ENCODE measurements at regions not wholly inside any gene's neighbourhood (a gene's known extent, or its start where the extent isn't known, plus 50 kb on each side); places are given as distances from the start of the nearest gene placed in this dataset.

DNA sequence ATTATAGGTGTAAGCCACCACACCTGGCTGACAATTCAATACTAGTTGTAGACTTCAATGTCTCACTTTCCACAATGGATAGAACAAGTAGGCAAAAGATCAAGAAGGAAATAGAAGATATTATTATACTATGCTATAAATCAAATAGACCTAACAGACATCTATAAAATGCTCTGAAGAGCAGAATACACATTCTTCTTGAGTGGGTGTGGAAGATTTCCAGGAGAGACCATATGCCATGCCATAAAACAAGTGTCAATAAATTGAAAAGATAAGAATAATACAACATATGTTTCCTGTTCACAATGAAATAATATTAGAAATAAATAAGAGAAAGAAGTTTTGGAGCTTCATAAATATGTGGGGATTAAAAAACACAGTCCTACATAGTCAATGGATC, 179.3 kb upstream of the AMOT start:
- Histone ChIP-seq H3K4me3 (replicated peaks; ENCODE audit: insufficient read depth, low read length) (no peak overlapping the region), H3K27me3 (ENCODE audit: insufficient read depth, poor library complexity, severe bottlenecking) (no peaks in the 10 kb centered on the region), H3K27ac (replicated peaks) (no peak overlapping the region)
- TF ChIP-seq, protein P1, sequence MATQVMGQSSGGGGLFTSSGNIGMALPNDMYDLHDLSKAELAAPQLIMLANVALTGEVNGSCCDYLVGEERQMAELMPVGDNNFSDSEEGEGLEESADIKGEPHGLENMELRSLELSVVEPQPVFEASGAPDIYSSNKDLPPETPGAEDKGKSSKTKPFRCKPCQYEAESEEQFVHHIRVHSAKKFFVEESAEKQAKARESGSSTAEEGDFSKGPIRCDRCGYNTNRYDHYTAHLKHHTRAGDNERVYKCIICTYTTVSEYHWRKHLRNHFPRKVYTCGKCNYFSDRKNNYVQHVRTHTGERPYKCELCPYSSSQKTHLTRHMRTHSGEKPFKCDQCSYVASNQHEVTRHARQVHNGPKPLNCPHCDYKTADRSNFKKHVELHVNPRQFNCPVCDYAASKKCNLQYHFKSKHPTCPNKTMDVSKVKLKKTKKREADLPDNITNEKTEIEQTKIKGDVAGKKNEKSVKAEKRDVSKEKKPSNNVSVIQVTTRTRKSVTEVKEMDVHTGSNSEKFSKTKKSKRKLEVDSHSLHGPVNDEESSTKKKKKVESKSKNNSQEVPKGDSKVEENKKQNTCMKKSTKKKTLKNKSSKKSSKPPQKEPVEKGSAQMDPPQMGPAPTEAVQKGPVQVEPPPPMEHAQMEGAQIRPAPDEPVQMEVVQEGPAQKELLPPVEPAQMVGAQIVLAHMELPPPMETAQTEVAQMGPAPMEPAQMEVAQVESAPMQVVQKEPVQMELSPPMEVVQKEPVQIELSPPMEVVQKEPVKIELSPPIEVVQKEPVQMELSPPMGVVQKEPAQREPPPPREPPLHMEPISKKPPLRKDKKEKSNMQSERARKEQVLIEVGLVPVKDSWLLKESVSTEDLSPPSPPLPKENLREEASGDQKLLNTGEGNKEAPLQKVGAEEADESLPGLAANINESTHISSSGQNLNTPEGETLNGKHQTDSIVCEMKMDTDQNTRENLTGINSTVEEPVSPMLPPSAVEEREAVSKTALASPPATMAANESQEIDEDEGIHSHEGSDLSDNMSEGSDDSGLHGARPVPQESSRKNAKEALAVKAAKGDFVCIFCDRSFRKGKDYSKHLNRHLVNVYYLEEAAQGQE (IDR thresholded peaks at IDR 0.05; ENCODE audit: insufficient replicate concordance, low read depth), result no peak
- TF ChIP-seq GABPA (IDR thresholded peaks at IDR 0.05; ENCODE audit: low read depth), result no peak
- TF ChIP-seq SPI1 (IDR thresholded peaks at IDR 0.05; ENCODE audit: borderline replicate concordance, low read depth), result no peak
- TF ChIP-seq, protein P2, sequence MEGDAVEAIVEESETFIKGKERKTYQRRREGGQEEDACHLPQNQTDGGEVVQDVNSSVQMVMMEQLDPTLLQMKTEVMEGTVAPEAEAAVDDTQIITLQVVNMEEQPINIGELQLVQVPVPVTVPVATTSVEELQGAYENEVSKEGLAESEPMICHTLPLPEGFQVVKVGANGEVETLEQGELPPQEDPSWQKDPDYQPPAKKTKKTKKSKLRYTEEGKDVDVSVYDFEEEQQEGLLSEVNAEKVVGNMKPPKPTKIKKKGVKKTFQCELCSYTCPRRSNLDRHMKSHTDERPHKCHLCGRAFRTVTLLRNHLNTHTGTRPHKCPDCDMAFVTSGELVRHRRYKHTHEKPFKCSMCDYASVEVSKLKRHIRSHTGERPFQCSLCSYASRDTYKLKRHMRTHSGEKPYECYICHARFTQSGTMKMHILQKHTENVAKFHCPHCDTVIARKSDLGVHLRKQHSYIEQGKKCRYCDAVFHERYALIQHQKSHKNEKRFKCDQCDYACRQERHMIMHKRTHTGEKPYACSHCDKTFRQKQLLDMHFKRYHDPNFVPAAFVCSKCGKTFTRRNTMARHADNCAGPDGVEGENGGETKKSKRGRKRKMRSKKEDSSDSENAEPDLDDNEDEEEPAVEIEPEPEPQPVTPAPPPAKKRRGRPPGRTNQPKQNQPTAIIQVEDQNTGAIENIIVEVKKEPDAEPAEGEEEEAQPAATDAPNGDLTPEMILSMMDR (IDR thresholded peaks at IDR 0.05; ENCODE audit: insufficient read depth, low read length), result no peak
- TF ChIP-seq POLR2AphosphoS5 (IDR thresholded peaks at IDR 0.05; ENCODE audit: low read depth), result no peak
- DNase-seq (ENCODE audit: low read depth in 1 of 2, low spot score in 1 of 2), result no peak

DNA sequence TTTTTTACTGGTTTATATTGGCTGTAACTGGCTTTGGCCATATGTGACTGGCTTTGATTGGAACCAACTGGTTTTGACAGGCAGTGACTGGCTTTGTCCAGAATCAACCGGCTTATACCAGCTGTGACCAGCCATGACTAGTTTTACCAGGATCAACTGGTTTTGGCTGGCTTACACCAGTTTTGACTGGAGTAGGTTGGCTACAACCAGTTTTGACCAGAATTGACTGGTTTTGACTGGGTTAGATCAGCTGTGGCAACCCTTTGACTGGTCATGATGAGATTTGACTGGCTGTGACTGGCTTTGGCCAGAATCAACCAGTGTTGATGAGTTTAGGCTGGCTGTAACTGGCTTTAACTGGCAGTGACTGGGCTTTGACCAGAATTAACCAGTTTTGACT, 169.2 kb upstream of the AMOT start:
- no peak for DNase-seq (ENCODE audit: low read depth in 1 of 2, low spot score in 1 of 2)
- H3K27me3 ChIP-seq (ENCODE audit: insufficient read depth, poor library complexity, severe bottlenecking), result no peaks in the 10 kb centered on the region
- H3K27ac ChIP-seq (replicated peaks), result no peak overlapping the region
- TF ChIP-seq GABPA (IDR thresholded peaks at IDR 0.05; ENCODE audit: low read depth) (no peak), POLR2AphosphoS5 (IDR thresholded peaks at IDR 0.05; ENCODE audit: low read depth) (no peak), SPI1 (IDR thresholded peaks at IDR 0.05; ENCODE audit: borderline replicate concordance, low read depth) (no peak)
- TF ChIP-seq, protein P1 (IDR thresholded peaks at IDR 0.05; ENCODE audit: insufficient replicate concordance, low read depth), result no peak
- TF ChIP-seq, protein P2 (IDR thresholded peaks at IDR 0.05; ENCODE audit: insufficient read depth, low read length), result no peak
- H3K4me3 ChIP-seq (replicated peaks; ENCODE audit: insufficient read depth, low read length), result no peak overlapping the region

DNA sequence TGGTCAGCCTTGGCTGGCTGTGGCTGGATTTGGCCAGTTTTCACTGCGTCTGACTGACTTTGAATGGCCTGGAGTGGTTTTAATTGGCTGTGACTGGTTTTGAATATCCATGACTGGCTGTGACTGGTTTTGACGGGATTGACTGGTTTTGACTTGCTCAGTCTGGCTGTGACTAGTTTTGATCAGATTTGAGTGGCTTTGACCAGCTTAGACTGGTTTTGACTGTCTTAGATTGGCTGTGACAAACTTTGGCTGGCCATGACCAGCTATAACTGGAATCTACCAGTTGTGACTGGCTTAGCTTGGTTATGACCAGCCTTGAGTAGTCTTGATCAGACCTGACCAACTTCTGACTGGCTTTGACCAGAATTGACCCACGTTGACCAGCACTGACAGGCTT, 168.4 kb upstream of the AMOT start:
- TF ChIP-seq SPI1 (IDR thresholded peaks at IDR 0.05; ENCODE audit: borderline replicate concordance, low read depth) (no peak), GABPA (IDR thresholded peaks at IDR 0.05; ENCODE audit: low read depth) (no peak), POLR2AphosphoS5 (IDR thresholded peaks at IDR 0.05; ENCODE audit: low read depth) (no peak)
- TF ChIP-seq, protein P1 (IDR thresholded peaks at IDR 0.05; ENCODE audit: insufficient replicate concordance, low read depth), result no peak
- TF ChIP-seq, protein P2 (IDR thresholded peaks at IDR 0.05; ENCODE audit: insufficient read depth, low read length), result no peak
- no peak overlapping the region for H3K4me3 ChIP-seq (replicated peaks; ENCODE audit: insufficient read depth, low read length)
- no peak for DNase-seq (ENCODE audit: low read depth in 1 of 2, low spot score in 1 of 2)
- no peaks in the 10 kb centered on the region for H3K27me3 ChIP-seq (ENCODE audit: insufficient read depth, poor library complexity, severe bottlenecking)
- no peak overlapping the region for H3K27ac ChIP-seq (replicated peaks)
